ENCODE measurements at regions not wholly inside any gene's neighbourhood (a gene's known extent, or its start where the extent isn't known, plus 50 kb on each side); places are given as distances from the start of the nearest gene placed in this dataset.

- TF ChIP-seq ZNF48 (tag by site-specific recombination; IDR thresholded peaks at IDR 0.05) = no peak
- TF ChIP-seq SCRT1 (tag by site-specific recombination; IDR thresholded peaks at IDR 0.05; ENCODE audit: borderline replicate concordance) = no peak
Observed at GRCh38 chr6:165744555-165745228, 81.7 kb upstream of the PDE10A start (continued).

DNA sequence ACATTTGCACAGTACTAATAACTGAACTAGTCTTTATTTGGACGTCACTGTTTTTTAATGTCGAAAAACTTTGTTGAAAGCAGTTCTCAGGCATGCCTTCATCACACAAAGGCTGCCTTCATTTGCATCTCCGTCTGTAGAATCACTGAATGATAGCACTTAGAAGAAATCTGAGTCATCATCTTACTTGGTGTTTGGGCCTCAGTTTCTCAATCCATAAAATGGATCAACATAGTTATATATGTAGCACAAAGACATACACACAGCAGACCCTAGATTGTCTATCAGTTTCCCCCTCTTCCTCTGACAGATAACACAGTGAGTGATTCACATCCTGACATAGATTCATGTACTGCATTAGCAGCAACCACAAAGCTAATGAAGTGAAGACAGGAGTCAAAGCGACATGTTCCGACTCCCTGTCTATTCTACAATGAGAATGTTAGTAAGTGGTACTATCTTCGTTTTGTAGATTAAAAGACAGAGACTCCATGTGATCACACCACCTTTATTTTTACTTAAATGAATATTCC lies 80.4 kb upstream of the PDE10A start:
- H3K9me3 ChIP-seq (ENCODE audit: control insufficient read depth, insufficient read depth, low read depth, low read length) = no peaks in the 10 kb centered on the region
- no peaks in the 10 kb centered on the region for H3K36me3 ChIP-seq (ENCODE audit: control insufficient read depth in 2 of 2, insufficient read depth in 1 of 2, low read length in 2 of 2)
- ChIA-PET CTCF (interaction anchor here (0.6 to 2.8 kb wide), 2 partner anchors 14 to 79 kb away, joined by 3 to 12 read pairs; no protein-coding TSS in a partner anchor), POLR2A (no interaction called here)
- H3K4me3 ChIP-seq (ENCODE audit: low read depth, low read length) = no peak overlapping the region
- no peaks in the 10 kb centered on the region for H3K4me1 ChIP-seq (ENCODE audit: control insufficient read depth, insufficient read depth, low read length)
- H3K27ac ChIP-seq (ENCODE audit: extremely low read depth, low read depth, low read length) = no peak overlapping the region
- TF ChIP-seq ZBTB17 (tag by site-specific recombination; IDR thresholded peaks at IDR 0.05) (no peak), ZNF214 (tag by site-specific recombination; IDR thresholded peaks at IDR 0.05; ENCODE audit: borderline replicate concordance) (no peak), ZNF221 (tag by site-specific recombination; IDR thresholded peaks at IDR 0.05; ENCODE audit: borderline replicate concordance) (no peak), OVOL3 (tag by site-specific recombination; IDR thresholded peaks at IDR 0.05) (no peak), KLF16 (tag by site-specific recombination; IDR thresholded peaks at IDR 0.05) (no peak), ZBTB11 (tag by site-specific recombination; conservative IDR thresholded peaks at IDR 0.05; ENCODE audit: low read depth) (no peak), ZNF248 (tag by site-specific recombination; IDR thresholded peaks at IDR 0.05) (no peak), ZNF530 (tag by site-specific recombination; IDR thresholded peaks at IDR 0.05; ENCODE audit: low read depth) (no peak), ZNF394 (tag by site-specific recombination; IDR thresholded peaks at IDR 0.05; ENCODE audit: borderline replicate concordance) (no peak), ZNF660 (tag by site-specific recombination; IDR thresholded peaks at IDR 0.05) (no peak), PRDM1 (tag by site-specific recombination; IDR thresholded peaks at IDR 0.05) (no peak), ZNF658 (tag by site-specific recombination; IDR thresholded peaks at IDR 0.05) (no peak), ZIC2 (tag by site-specific recombination; IDR thresholded peaks at IDR 0.05) (no peak), SCRT1 (tag by site-specific recombination; IDR thresholded peaks at IDR 0.05; ENCODE audit: borderline replicate concordance) (no peak), ZNF785 (tag by site-specific recombination; IDR thresholded peaks at IDR 0.05) (no peak), ZNF157 (tag by site-specific recombination; IDR thresholded peaks at IDR 0.05) (no peak)
- TF ChIP-seq, protein P1, sequence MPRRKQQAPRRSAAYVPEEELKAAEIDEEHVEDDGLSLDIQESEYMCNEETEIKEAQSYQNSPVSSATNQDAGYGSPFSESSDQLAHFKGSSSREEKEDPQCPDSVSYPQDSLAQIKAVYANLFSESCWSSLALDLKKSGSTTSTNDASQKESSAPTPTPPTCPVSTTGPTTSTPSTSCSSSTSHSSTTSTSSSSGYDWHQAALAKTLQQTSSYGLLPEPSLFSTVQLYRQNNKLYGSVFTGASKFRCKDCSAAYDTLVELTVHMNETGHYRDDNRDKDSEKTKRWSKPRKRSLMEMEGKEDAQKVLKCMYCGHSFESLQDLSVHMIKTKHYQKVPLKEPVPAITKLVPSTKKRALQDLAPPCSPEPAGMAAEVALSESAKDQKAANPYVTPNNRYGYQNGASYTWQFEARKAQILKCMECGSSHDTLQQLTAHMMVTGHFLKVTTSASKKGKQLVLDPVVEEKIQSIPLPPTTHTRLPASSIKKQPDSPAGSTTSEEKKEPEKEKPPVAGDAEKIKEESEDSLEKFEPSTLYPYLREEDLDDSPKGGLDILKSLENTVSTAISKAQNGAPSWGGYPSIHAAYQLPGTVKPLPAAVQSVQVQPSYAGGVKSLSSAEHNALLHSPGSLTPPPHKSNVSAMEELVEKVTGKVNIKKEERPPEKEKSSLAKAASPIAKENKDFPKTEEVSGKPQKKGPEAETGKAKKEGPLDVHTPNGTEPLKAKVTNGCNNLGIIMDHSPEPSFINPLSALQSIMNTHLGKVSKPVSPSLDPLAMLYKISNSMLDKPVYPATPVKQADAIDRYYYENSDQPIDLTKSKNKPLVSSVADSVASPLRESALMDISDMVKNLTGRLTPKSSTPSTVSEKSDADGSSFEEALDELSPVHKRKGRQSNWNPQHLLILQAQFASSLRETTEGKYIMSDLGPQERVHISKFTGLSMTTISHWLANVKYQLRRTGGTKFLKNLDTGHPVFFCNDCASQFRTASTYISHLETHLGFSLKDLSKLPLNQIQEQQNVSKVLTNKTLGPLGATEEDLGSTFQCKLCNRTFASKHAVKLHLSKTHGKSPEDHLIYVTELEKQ (tag by site-specific recombination; IDR thresholded peaks at IDR 0.05; ENCODE audit: borderline replicate concordance) = no peak

Data from HEK293 (cell line).